GM19035 (cell line): ENCODE measurements at regions not wholly inside any gene's neighbourhood (a gene's known extent, or its start where the extent isn't known, plus 50 kb on each side); places are given as distances from the start of the nearest gene placed in this dataset.
"Not testable (repeated sequence)": the region's sequence is repeated elsewhere in the genome, so short reads cannot be mapped to it uniquely, and the experiment has no call there.

Source experiments
- ATAC-seq: cut with Tn5 transposase; IDR thresholded peaks from one replicate; pipeline ENCODE4 v1.9.1; 2021; ENCODE audit not compliant: unreplicated experiment

DNA sequence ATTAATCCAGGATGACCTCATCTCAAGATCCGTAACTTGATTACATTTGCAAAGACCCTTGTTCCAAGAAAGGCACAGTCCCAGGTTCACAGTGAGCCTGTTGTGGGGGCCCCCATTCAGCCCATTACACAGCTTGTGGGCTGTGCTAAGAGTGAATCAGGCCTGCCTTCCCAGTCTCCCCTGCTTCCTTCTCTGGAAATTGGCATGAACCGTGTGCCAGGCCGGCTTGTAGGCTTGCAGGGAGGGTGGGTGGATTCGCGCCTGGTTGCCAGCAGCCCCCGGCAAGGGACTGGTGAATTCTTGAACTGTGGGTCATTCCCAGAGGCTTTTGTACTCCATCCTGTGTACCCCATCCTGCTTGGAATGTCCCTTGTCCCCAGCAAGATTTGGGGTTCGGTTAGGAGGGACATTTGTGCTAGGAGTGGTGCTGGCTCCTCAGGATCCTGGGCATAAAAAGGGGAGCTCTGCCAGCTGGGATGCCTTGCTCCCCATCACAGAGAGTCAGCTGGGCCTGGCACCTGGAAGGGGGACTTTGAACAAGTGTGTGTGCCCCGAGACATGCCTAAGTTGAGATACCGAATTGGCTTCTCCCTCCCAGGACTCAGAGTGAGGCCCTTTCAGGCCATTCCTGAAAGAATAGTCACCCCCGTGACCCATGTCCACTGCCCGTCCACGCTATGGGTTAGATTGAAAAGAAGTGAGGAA, 818.2 kb downstream of the BRD1 start:
- no peak for ATAC-seq

DNA sequence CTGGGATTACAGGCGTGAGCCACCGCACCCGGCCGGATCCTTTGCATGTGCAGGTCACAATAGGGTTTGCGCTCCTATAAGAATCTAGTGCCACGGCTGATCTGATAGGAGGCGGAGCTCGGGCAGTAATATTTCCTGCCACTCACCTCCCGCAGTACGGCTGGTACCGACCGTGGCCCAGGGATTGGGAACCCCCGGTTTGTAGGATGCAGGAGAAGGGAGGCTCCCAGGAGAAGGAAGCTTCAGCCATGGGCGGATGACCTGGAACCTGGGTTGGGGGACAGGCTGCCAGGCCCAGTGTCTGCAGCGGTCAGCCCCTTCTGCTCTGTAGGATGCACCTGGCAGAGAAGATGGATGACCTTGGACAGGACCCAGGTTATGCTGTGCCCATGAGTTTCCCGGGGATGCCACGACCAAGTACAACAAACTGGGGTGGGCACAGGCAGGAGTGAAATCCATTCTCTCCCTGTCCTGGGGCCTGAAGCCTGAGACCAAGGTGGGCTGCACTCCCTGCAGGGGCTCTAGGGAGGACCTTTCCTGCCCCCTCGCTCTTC, 818.9 kb downstream of the BRD1 start:
- ATAC-seq: no peak

DNA sequence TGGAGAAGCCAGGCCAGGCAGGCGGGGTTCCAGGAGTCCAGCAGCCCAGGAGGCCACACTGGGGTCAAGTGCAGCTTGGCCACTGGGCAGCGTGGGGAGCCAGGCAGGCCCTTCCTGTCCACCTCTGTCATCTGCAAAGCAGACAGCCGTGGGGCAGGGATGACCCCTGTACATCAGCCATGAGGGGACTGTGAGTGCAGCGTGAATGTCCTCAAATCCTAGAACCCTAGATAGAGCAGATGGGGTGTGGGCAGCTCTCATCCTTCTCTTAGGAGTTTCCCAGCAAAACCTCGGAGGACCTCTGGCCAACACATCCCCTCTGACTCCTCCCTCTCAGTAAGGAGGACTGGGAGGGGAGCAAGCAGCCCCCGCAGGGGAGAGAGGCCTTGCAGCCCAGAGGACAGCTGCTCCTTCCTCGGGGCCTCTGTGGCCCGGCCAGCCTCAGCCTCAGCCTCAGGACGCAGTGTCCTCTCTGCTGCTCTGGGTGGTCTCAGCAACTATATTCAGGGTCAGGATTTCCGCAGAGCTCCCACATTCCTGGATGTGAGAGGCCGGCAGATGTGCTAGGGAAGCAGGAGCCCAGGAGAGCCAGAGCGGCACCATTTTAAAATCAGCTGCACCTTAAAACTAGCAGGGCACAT, 820.5 kb downstream of the BRD1 start:
- ATAC-seq: no peak

DNA sequence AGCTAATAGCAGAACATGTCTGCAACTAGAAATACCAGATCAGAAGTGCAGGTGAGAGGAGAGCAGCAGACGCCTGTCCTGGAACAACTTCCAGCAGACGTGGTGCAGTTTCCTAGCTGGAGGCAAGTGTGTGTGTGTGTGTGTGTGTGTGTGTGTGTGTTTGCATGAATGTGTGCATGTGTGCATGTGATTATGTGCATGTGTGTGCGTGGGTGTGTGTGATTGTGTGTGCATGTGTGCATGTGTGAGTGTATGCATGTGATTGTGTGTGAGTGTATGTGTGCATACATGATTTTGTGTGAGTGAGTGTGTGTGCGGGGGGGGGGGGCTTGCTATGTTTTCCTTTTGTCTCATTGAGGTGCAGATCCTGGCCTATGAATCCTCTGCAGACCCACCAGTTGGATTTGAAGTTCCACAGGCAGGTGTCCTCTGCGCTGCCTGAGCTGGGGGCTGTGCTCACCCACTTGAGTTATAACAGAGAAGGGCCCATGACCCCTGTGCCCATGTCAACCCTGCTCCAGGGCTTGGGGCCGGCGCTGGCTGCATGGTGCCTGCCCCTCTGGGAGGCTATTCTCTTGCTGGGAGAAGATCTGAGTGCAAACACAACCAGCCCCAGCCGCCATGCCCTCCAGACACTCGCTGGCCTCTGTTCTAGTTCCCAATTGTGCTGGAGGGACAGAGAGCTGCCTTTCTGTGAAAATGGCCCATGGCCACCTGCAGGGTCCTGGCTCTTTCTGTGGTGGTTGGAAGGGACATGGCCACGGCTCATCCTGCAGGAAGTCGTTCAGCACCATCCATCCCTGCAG, 821.3 kb downstream of the BRD1 start:
- ATAC-seq: no peak

DNA sequence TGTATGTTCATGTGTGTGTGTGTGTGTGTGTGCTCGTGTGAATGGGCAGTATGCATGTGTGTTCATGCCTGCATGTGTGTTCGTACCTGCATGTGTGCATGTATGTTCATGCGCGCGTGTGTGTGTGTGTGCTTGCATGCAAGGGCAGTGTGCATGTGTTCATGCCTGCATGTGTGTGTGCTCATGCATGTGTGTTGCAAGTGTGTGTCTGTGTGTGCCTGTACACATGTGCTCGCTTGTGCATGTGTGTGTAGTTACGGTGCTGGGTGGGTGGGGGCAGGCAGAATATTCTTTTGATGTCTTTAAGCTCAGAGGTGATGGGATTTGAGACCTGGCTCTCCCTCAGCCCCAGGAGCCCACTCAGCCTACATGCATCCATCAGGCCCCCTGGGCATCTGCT, 822.1 kb downstream of the BRD1 start:
- ATAC-seq: no peak

DNA sequence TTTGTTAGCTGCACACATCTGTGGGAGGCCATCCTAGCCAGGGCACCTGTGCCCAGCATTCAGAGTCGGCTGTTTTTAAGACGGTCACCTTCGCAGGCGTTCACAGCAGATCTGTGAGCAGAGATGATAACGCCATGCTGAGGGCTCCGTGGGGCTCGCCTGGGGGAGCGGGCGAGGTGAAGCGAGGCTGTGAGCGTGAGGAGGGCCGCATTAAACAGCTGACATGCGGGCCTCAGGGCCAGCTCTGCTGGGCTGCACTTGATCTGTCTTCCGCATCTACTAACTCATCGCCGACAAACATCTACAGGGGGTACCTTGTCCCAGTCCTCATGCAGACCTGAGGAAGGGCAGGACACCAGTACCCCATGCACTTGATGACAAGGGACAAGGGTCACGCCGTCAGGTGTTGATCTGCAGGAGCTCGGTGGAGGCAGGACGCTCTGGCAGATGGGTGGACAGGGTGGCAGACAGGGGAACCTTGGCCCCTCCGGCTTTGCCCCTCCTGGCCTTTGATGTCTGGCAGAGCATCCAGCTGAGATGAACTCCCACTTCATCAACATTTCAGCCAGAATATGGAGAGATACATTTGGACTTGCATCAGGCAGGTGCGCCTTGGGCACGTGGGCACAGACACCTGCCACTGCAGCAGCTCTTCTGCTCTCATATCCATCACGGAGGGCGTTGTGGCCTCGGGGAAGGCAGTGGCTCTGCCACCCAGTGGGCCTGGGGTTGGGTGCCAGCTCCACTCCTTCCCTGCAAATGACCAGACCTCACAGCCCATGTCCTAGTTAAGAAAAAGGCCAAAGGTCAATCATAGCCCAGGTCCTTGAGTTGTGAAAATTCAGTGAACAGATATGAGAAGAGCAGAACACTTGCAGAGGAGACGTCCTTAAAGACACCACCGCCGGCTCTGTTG, 822.9 kb downstream of the BRD1 start:
- no peak for ATAC-seq

DNA sequence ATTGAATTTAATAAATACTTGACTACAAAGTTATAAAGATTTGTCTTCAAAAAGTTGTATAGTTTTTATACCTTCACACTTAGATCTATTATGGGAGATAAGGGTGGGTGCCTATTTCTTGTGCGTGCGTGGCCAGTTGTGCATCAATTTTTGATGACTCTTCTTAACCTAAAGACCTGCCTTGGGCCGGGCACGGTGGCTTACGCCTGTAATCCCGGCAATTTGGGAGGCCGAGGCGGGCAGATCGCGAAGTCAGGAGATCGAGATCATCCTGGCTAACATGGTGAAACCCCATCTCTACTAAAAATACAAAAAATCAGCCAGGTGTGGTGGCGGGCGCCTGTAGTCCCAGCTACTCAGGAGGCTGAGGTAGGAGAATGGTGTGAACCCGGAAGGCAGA, 830.1 kb downstream of the BRD1 start:
- not testable (repeated sequence) for ATAC-seq

DNA sequence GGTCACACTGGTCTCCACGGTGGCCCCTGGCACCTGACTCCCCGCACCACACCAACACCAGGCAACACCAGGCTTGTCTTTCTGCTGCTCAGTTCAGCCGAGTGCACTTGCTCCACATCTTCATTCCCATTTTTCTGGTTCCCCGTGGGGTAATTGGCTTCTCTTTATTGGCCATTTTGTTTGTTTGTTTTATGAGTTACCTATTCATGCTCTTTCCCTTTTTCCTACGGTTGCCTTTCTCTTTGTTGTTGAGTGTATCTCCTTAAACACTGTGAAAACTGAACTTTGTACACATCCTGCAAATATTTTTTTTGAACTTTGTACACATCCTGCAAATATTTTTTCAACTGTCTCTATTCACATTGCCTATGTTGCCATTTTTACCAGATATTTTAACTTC, 834.0 kb downstream of the BRD1 start:
- no peak for ATAC-seq

DNA sequence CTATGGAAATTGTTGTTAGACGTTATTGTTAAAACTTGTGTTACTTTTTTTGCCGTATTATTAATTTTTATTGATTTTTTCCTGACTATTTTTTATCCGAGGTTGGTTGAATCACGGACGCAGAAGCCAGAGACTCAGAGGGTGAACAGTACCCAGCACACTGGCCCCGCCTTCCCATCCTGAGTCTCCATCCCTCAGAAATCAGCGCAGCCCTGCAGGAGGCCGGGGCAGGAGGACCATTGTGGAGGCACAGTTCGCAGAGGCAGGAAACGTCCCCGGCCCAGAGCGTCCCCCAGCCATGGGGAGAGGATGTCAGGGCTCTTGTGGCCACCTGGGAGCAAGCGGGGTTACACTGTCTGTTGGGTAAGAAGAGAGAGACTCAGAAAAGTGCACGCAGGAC, 843.0 kb downstream of the BRD1 start:
- ATAC-seq: no peak

DNA sequence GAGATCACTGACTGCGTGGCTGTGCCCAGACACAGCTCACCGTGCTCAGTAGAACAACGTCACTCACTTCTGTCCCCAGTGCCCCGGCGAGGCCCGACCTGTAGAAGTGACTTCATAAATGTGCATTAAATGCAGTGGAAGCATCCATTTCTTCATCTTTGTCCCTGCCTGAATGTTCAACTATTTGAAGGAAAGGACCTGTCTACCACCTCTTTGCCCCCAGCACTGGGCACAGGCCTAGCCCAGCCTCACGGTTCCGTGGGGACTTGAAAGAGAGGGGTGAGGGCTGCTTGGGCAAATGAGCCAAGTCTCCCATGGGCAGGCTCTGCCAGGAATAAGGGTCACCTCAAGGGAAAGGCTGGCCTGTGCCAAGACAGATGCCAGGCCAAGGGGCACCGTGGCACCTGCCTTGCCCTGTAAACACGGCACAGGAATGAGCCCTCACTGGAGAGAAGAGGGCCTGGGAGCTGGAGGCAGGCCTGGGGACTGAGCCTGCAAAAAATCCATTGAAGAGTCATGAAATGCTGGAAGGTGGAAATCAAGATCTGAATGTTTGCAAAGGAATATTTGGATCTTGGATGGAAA, 845.3 kb downstream of the BRD1 start:
- no peak for ATAC-seq

DNA sequence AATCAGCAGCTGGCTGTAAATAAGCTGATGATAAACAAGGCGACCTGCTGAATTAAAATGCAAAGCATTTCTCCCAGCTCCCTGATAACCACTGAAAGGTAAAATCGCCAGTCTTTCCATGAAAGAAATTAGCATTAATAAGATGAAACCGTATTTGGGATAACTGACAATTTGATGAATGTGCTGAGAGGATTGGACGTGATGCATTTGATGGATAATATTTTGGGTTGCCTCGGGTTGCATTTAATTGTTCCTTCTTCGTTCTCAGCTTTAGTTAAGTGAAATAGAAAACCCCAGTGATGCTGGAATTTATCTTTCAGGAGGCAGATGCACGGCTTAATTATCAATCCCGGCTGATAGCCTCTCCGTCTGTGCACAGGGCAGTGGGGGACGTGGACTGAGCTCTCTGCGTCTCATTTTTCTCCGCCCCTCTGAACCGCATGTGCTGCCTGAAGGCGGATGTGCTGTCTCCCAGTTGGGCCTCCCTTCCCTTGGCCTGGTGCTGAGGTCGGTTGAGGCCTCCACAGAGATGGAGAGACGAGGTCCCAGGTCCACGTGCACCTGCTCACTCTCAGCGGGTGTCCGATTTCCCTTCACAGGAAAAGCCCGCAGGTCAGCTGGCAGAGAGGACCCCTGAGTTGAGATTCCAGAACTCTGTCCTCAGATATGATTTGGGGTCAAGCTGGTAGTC, 846.2 kb downstream of the BRD1 start:
- ATAC-seq: no peak

DNA sequence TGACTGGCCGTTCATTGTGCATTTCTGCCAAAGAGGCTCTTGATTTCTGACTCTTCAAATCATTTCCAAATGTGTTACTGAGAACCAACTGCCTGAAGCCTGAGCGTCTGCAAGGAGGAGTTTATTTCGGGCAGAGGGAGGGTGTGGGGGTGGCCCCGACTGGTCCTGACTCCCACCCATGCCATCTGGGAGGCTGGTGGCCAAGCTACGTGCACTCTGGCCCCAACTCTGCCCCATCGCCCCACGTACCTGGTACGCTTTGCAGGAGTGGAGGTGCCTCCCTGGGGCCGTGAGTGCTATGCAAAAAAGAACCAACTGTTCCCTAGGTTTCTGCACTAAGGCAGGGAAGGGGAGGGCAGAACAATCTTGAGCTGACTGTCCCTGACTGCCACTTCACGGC, 846.8 kb downstream of the BRD1 start:
- ATAC-seq: no peak

DNA sequence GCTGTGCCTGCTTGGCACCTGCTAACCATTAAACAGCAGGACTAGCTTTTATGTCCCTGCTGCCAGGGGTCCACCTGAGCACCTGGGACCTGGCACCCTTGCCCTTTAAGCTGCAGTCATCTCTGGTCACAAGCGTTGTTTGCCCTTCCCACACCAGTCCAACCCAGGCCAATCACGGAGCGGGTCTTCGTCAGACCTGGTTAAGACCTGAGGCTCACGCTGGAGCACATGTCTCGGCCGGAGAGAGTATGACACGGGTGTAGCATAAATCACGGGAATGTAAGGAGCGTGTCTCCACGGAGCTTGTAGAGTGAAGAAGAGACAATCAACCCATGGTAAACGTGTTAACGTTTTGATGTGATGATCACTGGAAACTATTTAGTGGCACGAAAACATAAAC, 847.3 kb downstream of the BRD1 start:
- ATAC-seq: no peak

DNA sequence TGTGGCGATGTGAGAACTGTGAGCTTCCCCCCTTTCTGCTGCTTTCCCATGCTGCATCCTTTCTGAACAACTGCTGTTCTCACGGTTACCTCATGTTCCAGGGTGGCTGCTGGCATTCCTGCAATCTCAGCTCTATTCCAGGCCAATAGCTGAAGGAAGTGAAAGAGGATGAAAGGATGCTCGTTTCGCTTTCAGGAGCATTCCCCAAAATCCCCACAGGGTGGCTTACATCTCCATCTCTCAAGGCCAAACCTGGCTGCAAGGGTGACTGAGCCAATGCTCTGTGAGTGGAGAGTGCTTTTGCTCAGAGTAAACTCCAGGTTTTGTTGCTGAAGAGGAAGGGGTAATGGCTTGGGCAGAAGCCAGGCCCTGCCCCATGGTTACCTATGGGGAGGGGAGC, 848.2 kb downstream of the BRD1 start:
- ATAC-seq: no peak

DNA sequence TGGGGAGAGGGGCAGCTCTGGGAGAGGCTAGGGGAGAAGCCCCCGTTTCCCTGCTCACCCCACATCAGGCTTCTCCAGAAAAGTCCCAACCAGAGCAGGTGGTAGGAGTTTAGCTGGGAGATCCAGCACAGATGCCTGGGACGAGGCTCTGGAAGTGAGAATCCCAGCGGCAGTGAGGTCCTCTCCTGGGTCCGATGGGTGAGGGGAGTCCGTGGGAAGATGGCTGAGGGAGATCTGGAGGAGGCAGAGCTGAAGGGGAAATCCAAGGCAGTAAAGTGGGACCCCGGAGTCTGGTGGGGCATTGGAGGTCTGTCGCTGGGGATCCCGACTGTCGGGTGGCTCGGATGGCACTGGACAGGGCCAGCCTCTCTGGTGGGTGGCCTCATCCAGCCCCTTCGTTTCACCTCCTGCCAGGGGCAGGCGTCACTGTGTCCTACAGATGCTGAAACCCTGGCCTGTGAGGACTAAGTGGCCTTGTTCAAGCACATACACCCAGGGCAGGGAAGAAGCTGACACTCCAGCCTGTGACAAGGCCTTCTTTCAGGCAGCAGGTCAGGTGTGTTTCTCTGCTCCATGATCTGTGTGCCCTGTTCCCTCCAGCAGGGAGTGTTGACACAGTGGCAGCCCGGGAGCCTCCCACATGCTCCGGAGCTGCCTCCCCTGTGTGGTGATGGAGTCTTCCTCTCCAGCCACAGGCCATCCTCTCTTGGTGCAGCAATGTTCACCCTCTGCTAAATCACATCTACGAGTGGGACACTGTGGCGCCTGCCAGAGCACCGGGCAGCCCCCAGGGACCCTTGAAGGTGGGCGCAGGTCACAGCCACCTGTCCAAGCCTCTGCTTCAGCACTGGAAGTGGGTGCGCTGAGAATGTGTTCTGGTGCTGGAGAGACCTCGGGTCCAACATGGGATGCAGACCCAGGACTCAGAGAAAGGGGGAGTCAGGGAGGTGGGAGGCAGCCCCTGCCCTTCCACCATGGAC, 850.8 kb downstream of the BRD1 start:
- ATAC-seq: no peak

DNA sequence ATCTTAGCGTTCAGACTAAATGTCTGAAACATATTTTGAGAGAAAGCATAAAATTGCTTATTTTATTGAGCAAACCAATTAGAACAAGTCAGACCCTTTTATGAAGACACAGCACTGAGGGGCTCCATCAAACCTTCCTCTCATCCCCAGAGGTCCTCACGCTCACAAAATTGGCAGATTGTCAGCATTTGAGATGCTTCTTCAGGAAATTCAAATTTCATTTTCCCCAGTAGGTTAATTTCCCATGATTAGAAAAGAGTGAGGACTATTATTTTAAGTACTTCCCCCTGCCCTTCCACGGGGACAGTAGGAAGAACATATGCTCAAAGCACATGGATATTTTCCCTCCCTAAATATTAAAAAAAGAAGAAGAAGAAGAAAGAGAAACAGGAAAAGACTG, 851.8 kb downstream of the BRD1 start:
- no peak for ATAC-seq

DNA sequence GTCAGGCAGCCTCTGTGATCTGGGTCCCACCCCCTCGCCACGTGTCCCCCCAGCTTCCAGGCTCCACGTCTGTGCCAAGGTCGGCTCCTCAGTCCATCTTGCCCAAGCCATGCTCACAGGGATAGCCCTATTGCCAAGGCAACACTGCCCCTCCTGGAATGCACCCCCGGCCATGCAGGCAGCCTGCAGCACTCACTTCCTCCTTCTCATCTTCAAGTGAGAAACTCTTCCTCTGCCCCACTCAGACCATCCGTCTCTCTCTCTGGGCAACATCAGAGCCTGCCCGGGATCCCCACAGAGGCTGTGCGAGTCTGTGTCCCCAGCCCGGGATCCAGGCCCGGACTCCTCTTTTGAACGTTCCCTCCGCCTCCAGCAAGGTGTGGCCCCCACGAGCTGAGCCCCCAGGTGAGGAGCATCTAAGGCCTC, 852.3 kb downstream of the BRD1 start:
- ATAC-seq: no peak

DNA sequence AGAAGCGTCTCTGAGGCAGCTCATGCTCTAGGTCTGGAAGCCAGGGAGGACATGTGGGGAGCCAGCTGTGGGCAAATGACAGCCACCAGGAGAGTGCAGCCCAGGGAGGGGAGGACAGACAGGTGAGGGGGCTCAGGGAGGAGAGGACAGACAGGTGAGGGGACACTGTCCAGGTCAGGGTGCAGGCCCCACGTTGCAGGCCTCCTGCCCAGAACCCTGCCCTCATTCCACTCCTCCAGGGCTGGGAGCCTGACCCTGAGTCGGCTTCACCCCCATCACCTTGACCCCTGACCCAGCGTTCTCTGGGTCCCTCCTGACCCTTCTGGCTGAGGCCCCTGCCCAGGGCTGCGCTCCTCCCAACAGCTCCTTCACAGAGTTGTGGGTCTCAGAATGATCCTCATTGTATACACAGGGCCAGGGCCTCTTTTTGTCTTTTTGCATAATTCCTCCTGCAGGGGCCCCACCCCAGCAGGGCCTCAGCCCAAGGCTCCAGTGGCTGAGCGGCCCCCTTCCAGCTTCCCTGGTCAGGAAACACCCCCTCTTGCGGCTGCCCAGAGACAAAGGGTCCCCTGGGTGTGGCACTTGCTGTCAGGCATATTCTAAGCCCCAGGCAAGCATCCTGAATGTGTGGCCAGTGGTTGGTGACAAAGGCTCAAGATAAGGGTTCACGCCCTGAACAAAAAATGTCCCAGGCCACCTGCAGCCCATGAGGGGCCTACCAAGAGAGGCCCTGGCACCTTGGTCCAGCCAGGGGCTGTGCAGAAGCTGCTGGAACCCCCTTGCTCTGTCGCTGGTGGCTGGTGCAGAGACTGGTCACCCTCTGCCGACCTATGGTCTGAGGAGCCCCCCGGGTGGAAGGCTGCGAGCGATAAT, 853.0 kb downstream of the BRD1 start:
- ATAC-seq: no peak
